ENCODE measurements at regions not wholly inside any gene's neighbourhood (a gene's known extent, or its start where the extent isn't known, plus 50 kb on each side); places are given as distances from the start of the nearest gene placed in this dataset.
A peak's percentile ranks its signal among the peaks of the same experiment; 100 is the strongest.

DNA sequence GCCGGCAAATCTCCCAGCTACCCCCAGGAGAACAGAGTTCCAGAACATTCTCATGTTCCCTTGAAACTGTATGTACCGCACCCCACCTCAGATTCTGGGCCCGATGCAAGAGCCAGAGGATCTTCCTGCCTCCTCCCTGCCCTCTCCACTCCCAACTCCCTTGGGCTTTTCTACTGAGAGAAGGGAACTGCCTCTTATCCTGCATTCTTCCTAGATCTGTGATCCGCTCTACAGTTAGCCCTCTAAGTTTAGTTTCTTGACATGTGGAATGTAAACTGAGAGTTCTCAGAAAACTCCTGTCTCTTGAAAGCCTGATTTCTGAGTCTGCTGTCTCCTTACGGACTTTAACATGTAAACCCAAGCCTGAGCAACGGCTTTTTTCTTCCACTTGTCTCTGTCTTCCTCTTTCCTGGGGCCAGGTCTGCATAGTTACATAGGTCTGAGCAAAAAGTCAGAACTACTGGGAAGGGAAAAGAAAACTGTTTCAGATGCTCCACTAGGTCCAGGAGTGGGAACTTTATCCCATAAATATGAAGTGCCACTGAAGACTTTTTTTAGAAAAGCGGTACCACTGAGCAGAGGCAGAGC is 86.5 kb upstream of the TNFAIP3 start:
- no peak overlapping the region for H3K4me3 Mint-ChIP-seq (ENCODE audit: unreplicated experiment)
- BruUV-seq (replicated peaks): no TSS peak

DNA sequence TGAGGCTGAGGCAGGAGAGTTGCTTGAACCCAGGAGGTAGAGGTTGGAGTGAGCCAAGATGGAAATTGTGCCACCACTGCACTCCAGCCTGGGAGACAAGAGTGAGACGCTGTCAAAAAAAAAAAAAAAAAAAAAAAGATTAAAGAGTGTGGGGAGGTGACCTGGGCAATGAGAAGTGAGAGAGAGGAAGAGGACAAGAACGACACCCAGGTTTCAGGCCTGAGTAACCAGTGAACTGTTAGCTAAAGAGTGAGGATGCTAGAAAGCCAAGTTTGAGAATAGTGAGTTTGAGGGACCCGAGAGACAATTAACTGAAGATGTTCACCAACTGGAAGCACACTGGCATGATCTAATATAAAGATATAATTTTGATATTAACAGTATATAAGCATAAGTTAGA is 85.4 kb upstream of the TNFAIP3 start:
- no peaks in the 10 kb centered on the region for H3K27me3 Mint-ChIP-seq (ENCODE audit: insufficient read depth, unreplicated experiment)
- DNase-seq (ENCODE audit: unreplicated experiment): no peak
- no TSS peak for BruUV-seq (replicated peaks)
- intact Hi-C loops (cut with micrococcal nuclease): no loop called here
- no peak overlapping the region for H3K4me3 Mint-ChIP-seq (ENCODE audit: unreplicated experiment)
- no peak overlapping the region for H3K27ac Mint-ChIP-seq (ENCODE audit: low read depth, unreplicated experiment)
- no peaks in the 10 kb centered on the region for H3K9me3 Mint-ChIP-seq (ENCODE audit: unreplicated experiment)
- H3K4me1 Mint-ChIP-seq (ENCODE audit: insufficient read depth, unreplicated experiment): no peaks in the 10 kb centered on the region
- no peaks in the 10 kb centered on the region for H3K36me3 Mint-ChIP-seq (ENCODE audit: insufficient read depth, unreplicated experiment)
- ChIA-PET POLR2A (interaction anchor here (0.8 kb wide), 1 partner anchor 1007 kb away, joined by 3 read pairs; no protein-coding TSS in a partner anchor), CTCF (interaction anchor here (0.5 kb wide), 1 partner anchor 37 kb away, joined by 4 read pairs; no protein-coding TSS in a partner anchor)
- TF ChIP-seq, protein P1, sequence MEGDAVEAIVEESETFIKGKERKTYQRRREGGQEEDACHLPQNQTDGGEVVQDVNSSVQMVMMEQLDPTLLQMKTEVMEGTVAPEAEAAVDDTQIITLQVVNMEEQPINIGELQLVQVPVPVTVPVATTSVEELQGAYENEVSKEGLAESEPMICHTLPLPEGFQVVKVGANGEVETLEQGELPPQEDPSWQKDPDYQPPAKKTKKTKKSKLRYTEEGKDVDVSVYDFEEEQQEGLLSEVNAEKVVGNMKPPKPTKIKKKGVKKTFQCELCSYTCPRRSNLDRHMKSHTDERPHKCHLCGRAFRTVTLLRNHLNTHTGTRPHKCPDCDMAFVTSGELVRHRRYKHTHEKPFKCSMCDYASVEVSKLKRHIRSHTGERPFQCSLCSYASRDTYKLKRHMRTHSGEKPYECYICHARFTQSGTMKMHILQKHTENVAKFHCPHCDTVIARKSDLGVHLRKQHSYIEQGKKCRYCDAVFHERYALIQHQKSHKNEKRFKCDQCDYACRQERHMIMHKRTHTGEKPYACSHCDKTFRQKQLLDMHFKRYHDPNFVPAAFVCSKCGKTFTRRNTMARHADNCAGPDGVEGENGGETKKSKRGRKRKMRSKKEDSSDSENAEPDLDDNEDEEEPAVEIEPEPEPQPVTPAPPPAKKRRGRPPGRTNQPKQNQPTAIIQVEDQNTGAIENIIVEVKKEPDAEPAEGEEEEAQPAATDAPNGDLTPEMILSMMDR (IDR thresholded peaks at IDR 0.05; ENCODE audit: unreplicated experiment): no peak

More for the DNA sequence above, 86.5 kb upstream of the TNFAIP3 start:
- H3K27me3 Mint-ChIP-seq (ENCODE audit: insufficient read depth, unreplicated experiment): no peaks in the 10 kb centered on the region
- no peak for DNase-seq (ENCODE audit: unreplicated experiment)
- H3K9me3 Mint-ChIP-seq (ENCODE audit: unreplicated experiment): no peaks in the 10 kb centered on the region
- no peak overlapping the region for H3K27ac Mint-ChIP-seq (ENCODE audit: low read depth, unreplicated experiment)
- H3K4me1 Mint-ChIP-seq (ENCODE audit: insufficient read depth, unreplicated experiment): no peaks in the 10 kb centered on the region
- ChIA-PET POLR2A (no interaction called here), CTCF (no interaction called here)
- TF ChIP-seq, protein P1 (IDR thresholded peaks at IDR 0.05; ENCODE audit: unreplicated experiment): no peak
- intact Hi-C loops (cut with micrococcal nuclease): no loop called here
- no peaks in the 10 kb centered on the region for H3K36me3 Mint-ChIP-seq (ENCODE audit: insufficient read depth, unreplicated experiment)

DNA sequence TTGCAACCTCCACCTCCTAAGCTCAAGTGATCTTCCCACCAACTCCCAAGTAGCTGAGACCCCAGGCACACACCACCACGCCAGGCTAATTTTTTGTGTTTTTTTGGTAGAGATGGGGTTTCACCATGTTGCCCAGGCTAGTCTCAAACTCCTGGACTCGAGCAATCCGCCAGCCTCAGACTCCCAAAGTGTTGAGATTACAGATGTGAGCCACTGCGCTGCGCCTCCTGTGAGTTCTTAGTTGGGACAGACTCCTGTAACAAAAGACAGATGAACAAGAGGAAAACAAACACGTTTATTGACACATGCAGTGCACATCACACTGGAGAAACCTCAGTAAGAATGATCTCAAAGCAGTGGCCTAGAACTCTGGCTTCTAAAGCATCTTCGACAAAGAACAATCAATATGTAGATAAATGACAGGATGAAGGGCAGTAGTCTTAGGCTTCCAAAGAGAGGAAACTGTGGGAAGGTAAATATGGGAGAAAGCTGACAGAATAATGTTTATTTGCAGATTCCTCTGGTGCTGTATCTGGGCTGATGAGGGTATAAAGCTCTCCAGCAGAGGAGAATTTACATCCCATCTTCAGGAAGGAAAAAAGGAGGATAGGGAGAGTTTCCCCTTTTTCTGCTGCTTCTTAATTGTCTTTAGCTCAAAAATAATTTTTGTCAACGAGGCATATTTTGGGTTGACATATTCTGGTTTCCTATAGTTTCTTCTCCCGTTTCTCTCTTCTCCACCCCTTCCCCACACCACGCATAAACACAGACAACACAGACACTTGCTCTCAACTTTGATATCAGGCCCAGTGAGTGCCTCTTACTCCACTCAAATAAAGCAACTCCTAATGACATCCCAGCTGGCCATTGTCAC is 84.7 kb upstream of the TNFAIP3 start:
- BruUV-seq (replicated peaks): no TSS peak
- no peak for DNase-seq (ENCODE audit: unreplicated experiment)
- TF ChIP-seq, protein P1 (IDR thresholded peaks at IDR 0.05; ENCODE audit: unreplicated experiment): no peak
- H3K36me3 Mint-ChIP-seq (ENCODE audit: insufficient read depth, unreplicated experiment): no peaks in the 10 kb centered on the region
- CTCF ChIA-PET: interaction anchor here (0.6 kb wide), 1 partner anchor 78 kb away, joined by 3 read pairs; no protein-coding TSS in a partner anchor
- intact Hi-C loops (cut with micrococcal nuclease): no loop called here
- no peaks in the 10 kb centered on the region for H3K27me3 Mint-ChIP-seq (ENCODE audit: insufficient read depth, unreplicated experiment)
- no peak overlapping the region for H3K4me3 Mint-ChIP-seq (ENCODE audit: unreplicated experiment)
- H3K4me1 Mint-ChIP-seq (ENCODE audit: insufficient read depth, unreplicated experiment): no peaks in the 10 kb centered on the region
- H3K27ac Mint-ChIP-seq (ENCODE audit: low read depth, unreplicated experiment): no peak overlapping the region
- POLR2A ChIA-PET: interaction anchor here (0.6 to 1.3 kb wide), 3 partner anchors 15 to 1007 kb away, joined by 3 to 4 read pairs (median 3); no protein-coding TSS in a partner anchor
- H3K9me3 Mint-ChIP-seq (ENCODE audit: unreplicated experiment): no peaks in the 10 kb centered on the region

DNA sequence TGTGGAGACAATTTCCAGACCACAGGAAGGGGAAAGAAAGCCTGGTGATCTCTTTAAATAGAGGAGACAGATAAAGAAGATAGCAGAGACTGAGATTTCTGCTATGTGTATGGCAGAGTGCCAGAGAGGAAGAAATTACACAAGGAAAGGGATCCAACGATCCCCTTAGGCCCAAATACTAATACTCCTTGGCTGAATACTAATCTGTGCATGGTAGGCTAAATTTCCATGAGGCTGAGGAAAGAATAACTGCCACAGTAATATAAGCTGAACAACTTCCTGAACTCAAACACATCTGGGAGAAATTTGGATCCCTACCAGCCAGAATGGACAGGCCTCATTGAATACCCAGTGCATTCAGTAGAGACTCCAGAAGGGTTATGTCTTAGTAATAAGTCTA is 83.3 kb upstream of the TNFAIP3 start:
- H3K9me3 Mint-ChIP-seq (ENCODE audit: unreplicated experiment): no peaks in the 10 kb centered on the region
- CTCF ChIA-PET: interaction anchor here (0.9 kb wide), 1 partner anchor 18 kb away, joined by 4 read pairs; no protein-coding TSS in a partner anchor
- DNase-seq (ENCODE audit: unreplicated experiment): peak; percentile 25
- no peaks in the 10 kb centered on the region for H3K4me1 Mint-ChIP-seq (ENCODE audit: insufficient read depth, unreplicated experiment)
- TF ChIP-seq, protein P1 (IDR thresholded peaks at IDR 0.05; ENCODE audit: unreplicated experiment): no peak
- intact Hi-C loops (cut with micrococcal nuclease): no loop called here
- BruUV-seq (replicated peaks): no TSS peak
- no peaks in the 10 kb centered on the region for H3K36me3 Mint-ChIP-seq (ENCODE audit: insufficient read depth, unreplicated experiment)
- no peak overlapping the region for H3K4me3 Mint-ChIP-seq (ENCODE audit: unreplicated experiment)
- POLR2A ChIA-PET: interaction anchor here (0.8 to 1.3 kb wide), 2 partner anchors 55 to 75 kb away, joined by 3 to 4 read pairs; no protein-coding TSS in a partner anchor
- H3K27me3 Mint-ChIP-seq (ENCODE audit: insufficient read depth, unreplicated experiment): no peaks in the 10 kb centered on the region
- H3K27ac Mint-ChIP-seq (ENCODE audit: low read depth, unreplicated experiment): no peak overlapping the region

All from MCF 10A (cell line).